GM19468 (cell line): ENCODE measurements at regions not wholly inside any gene's neighbourhood (a gene's known extent, or its start where the extent isn't known, plus 50 kb on each side); places are given as distances from the start of the nearest gene placed in this dataset.

ENCODE experiments used
- ATAC-seq: cut with Tn5 transposase; IDR thresholded peaks from one replicate; pipeline ENCODE4 v1.9.1; 2021; ENCODE audit warnings: mild to moderate bottlenecking, moderate library complexity, moderate number of reproducible peaks; ENCODE audit not compliant: unreplicated experiment; ENCODE audit errors: extremely low read depth

GRCh38 chr11:109788948-109789490, 304.2 kb upstream of the ZC3H12C start:
- no peak for ATAC-seq

GRCh38 chr11:109789901-109790300, 303.3 kb upstream of the ZC3H12C start:
- ATAC-seq = no peak

- ATAC-seq = no peak
Measured at GRCh38 chr11:109791337-109791736, 301.9 kb upstream of the ZC3H12C start.

GRCh38 chr11:109794501-109794900, 298.7 kb upstream of the ZC3H12C start:
- no peak for ATAC-seq

- no peak for ATAC-seq
Measured at GRCh38 chr11:109795234-109795633, 298.0 kb upstream of the ZC3H12C start.

- ATAC-seq = no peak
Measured at GRCh38 chr11:109796253-109796652, 296.9 kb upstream of the ZC3H12C start.

DNA sequence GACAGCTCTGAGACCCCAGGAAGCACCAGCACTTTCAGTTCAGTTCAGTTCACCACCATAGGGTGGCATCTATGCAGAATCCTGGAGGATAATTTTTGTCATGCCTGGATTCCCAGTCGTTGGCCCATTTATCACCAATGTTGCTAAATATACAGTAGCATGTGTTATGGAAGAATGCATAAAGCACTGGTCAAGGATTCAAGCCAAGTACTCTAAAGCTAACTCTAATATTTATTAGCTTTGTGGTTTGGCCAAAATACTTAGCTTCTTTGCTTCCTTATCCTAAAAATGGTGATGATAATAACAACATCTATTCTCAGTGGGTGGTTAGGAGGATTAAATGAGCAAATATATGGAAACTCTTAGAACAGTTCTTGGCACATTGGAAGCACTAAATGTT, 294.7 kb upstream of the ZC3H12C start:
- no peak for ATAC-seq

- no peak for ATAC-seq
Measured at GRCh38 chr11:109799604-109800003, 293.6 kb upstream of the ZC3H12C start.

DNA sequence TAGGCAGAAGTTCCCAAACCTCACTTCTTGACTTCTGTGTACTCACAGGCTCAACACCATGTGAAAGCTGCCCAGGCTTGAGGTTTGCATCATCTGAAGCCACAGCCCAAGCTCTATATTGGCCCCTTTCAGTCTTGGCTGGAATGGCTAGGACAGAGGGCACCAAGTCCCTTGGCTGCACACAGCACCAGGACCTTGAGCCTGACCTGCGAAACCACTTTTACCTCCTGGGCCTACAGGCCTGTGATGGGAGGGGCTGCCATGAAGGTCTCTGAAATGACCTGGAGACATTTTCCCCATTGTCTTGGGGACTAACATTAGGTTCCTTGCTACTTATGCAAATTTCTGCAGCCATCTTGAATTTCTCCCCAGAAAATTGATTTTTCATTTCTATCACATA, 288.3 kb upstream of the ZC3H12C start:
- no peak for ATAC-seq

DNA sequence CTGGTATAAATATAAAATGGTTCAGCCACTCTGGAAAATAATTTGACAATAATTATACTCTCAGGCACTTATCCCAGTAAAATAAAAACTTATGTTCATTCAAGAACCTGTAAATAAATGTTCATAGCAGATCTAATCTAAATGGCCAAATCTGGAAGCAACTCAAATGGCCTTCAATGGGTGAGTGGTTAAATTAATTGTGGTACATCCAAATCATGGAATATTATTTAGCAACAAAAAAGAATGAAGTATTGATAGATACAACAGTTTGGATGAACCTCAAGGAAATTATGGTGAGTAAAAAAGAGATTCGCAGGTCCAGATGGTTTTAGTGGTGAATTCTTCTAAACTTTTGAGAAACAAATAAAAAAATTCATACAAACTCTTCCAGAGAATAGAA, 287.0 kb upstream of the ZC3H12C start:
- no peak for ATAC-seq

DNA sequence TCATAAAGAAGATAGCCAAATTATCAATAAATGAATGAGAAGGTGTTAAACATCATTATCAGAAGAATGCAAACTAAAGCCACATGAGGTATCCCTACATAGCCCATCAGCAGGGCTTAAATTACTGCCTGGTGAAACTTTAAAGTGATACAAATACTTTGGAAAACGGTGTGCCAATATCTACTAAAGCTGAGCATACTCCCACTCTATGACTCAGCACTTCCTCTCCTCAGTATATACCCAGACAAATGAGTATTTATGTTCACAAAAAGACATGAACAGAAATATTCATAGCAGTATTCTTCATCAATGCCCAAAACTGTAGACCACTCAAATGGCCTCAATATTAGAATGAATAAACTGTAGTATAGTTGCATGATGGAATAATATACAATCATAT, 284.6 kb upstream of the ZC3H12C start:
- no peak for ATAC-seq

- ATAC-seq = no peak
Measured at GRCh38 chr11:109814824-109815223, 278.4 kb upstream of the ZC3H12C start.

DNA sequence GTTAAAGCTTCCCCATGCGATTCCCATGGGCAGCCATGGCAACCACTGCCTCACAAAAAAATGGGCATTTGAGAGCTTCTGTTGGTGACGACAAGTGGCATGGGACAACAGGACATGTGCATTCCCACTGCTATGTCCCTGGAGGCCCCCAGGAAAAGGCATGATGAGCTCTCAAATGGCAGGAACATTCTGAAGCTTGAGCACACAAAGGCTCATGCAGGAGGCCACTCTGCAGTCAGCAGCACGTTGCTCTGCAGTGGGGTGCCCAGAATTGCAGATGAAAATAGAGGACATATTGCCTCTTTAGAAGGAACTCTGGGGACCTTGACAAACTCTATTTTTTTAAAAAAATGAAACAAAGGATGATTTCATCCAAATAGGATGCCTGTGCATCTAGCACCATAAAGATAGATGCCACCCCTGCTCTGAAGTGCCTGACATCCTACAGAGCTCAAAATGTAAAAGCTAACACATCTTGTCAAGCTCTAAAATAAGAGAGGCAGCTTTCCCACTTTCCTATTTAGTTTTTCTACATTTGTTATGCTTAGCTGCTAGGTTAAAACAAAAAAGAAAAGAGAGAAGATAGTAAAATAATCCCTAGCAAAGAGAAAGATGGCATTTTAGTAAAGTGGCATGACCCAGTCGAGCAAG, 277.6 kb upstream of the ZC3H12C start:
- ATAC-seq = no peak

DNA sequence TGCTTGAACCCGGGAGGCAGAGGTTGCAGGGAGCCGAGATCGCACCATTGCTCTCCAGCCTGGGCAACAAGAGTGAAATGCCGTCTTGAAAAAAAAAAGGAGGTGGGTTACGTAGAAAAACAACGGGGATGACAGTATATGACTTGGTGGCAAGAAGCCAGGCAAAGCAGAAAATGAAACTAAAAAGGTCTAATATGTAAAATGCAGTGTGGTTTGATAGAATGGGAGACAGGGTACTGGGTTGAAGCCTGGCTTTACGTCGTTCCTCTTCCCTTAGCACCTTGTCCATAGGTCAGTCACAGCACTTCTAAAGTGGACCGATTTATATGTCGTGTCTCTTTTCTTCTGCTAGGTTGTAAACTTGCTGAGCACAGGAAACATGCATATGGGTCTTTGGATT, 274.9 kb upstream of the ZC3H12C start:
- ATAC-seq = no peak

DNA sequence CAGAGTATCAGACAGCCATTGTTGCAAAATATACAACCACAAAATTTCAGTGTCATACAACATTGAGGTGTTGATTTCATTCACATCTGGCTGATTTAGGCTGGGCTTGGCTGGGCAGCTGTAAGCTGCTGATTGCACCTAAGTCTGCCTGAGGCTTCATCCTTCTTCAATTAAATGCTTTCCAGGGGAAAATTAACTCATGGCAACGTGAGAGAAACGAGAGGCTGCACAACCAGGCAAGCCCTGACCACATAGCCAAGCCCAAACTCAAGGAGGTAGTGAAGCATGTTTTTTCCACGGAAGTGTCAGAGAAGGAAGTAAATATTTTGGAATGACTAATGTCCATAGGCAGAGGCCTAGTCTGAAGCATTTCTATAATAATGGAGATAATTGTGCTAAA, 273.8 kb upstream of the ZC3H12C start:
- no peak for ATAC-seq

- no peak for ATAC-seq
Measured at GRCh38 chr11:109821511-109821910, 271.7 kb upstream of the ZC3H12C start.

- no peak for ATAC-seq
Measured at GRCh38 chr11:109822436-109823102, 270.6 kb upstream of the ZC3H12C start.

- ATAC-seq = no peak
Measured at GRCh38 chr11:109828387-109828786, 264.8 kb upstream of the ZC3H12C start.

DNA sequence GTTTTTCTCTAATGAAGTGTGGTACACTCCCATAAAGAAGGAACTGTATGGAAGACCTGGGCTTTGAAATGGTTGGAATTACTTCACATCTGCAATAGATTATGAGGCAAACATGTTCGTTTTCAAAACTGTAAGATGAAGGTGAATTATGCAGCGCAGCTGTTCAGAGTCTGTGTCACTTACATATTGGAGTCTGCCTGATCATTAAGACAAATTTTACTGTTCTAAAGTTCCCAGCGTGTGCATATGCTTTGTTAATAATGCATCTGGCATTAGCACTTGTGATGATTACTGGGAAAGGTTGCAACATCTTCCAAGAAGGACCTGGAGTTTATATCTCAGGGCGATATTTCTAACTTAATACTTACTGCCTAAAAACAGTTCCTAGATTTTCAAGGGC, 255.2 kb upstream of the ZC3H12C start:
- ATAC-seq = no peak

DNA sequence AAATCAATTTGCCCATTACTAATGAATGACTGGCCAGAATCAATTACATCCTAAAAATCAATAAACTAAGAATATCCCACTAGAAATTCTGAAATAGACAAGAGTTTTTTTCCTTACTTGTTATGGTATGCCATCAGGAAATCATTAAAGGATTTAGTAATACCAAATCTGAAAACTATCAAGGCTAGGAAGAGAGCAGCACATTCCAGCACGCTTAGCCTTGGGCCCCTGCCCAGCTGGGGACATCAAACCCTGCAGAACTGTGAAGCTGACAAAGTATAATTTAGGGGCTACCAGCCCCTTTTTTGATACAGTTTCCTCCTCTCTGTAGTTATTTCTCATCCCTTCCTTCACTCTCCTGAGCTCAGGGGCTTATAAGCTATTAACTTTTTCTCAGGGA, 247.8 kb upstream of the ZC3H12C start:
- no peak for ATAC-seq

GRCh38 chr11:109847621-109848020, 245.6 kb upstream of the ZC3H12C start:
- no peak for ATAC-seq

GRCh38 chr11:109849051-109849450, 244.1 kb upstream of the ZC3H12C start:
- ATAC-seq = no peak
